H1 (cell line): ENCODE measurements at regions not wholly inside any gene's neighbourhood (a gene's known extent, or its start where the extent isn't known, plus 50 kb on each side); places are given as distances from the start of the nearest gene placed in this dataset.

Experiments used
- CTCF ChIA-PET: fragments of 300-600 bp; sonication (Branson Sonifier 250); formaldehyde crosslinking; loops from one replicate; lab custom pipeline; 2021; ENCODE audit not compliant: partially characterized antibody; lab: Charles Lee
- POLR2A ChIA-PET: fragments of 300-600 bp; sonication (Branson Sonifier 250); formaldehyde crosslinking; loops from one replicate; lab custom pipeline; 2021; ENCODE audit warnings: inconsistent platforms; ENCODE audit not compliant: partially characterized antibody; lab: Charles Lee
- DNase-seq, 2 experiments: peaks; one replicate each; pipeline versions ENCODE4 v3.0.0 to v3.0.0-alpha.2; 2010 to 2022; ENCODE audit warnings: low spot score in 2 of 2, low read depth in 1 of 2, mixed read lengths in 1 of 2
- FAIRE-seq: peaks from 2 replicates; lab custom pipeline; 2011; peaks lifted over from hg19 to GRCh38; lab: Jason Lieb, UNC
- H2AFZ ChIP-seq: 2 replicates; pipeline ENCODE4 v1.8.1; 2012; ENCODE audit warnings: low read length, inconsistent platforms
- H2AK5ac ChIP-seq: 2 replicates; pipeline ENCODE4 v1.6.1; 2013; ENCODE audit warnings: low read depth, low read length
- H2BK120ac ChIP-seq: replicated peaks from 2 replicates; pipeline ENCODE3; 2013; ENCODE audit warnings: low read depth, low read length, inconsistent platforms
- H2BK12ac ChIP-seq: 2 replicates; pipeline ENCODE4 v1.6.1; 2013; ENCODE audit warnings: low read depth, low read length
- H2BK15ac ChIP-seq: 2 replicates; pipeline ENCODE4 v1.6.1; 2013; ENCODE audit warnings: low read length
- H2BK20ac ChIP-seq: 2 replicates; pipeline ENCODE4 v1.6.1; 2013; ENCODE audit warnings: low read length
- H2BK5ac ChIP-seq: 2 replicates; pipeline ENCODE4 v1.6.1; 2013; ENCODE audit warnings: low read depth, low read length
- H3K14ac ChIP-seq: 2 replicates; pipeline ENCODE4 v1.6.1; 2013; ENCODE audit warnings: inconsistent platforms; ENCODE audit not compliant: insufficient read length
- H3K18ac ChIP-seq: 2 replicates; pipeline ENCODE4 v1.6.1; 2013; ENCODE audit warnings: low read length; ENCODE audit errors: extremely low read depth
- H3K23ac ChIP-seq: 2 replicates; pipeline ENCODE4 v1.6.1; 2013; ENCODE audit warnings: inconsistent platforms; ENCODE audit not compliant: insufficient read length
- H3K23me2 ChIP-seq: 2 replicates; pipeline ENCODE4 v1.6.1; 2013; ENCODE audit warnings: low read depth, low read length
- H3K27ac ChIP-seq: 2 replicates; pipeline ENCODE4 v1.6.1; 2011; ENCODE audit warnings: low read depth, low read length, inconsistent platforms
- H3K27me3 ChIP-seq, 4 experiments: replicated peaks in 1 of 4; 1 replicate in 1 of 4; 2 replicates in 3 of 4; pipeline versions ENCODE4 v1.6.1 to v1.8.1; 2011 to 2013; ENCODE audit warnings: low read length in 3 of 4, mild to moderate bottlenecking in 3 of 4, inconsistent platforms in 2 of 4, mixed read lengths in 2 of 4, moderate library complexity in 1 of 4; ENCODE audit not compliant: control insufficient read depth in 3 of 4, insufficient read depth in 3 of 4; ENCODE audit errors: extremely low read depth in 1 of 4
- H3K36me3 ChIP-seq, 4 experiments: 2 replicates each; pipeline versions ENCODE4 v1.6.1 to v1.8.1; 2011 to 2013; ENCODE audit warnings: mild to moderate bottlenecking in 4 of 4, low read length in 3 of 4, moderate library complexity in 2 of 4, control low read depth in 1 of 4, inconsistent platforms in 1 of 4; ENCODE audit not compliant: insufficient read depth in 4 of 4, control insufficient read depth in 2 of 4
- H3K4ac ChIP-seq: replicated peaks from 2 replicates; pipeline ENCODE3; 2013; ENCODE audit warnings: low read length, low read depth, mixed read lengths, inconsistent platforms; ENCODE audit not compliant: insufficient read length
- H3K4me1 ChIP-seq, 4 experiments: replicated peaks in 1 of 4; 1 replicate in 1 of 4; 2 replicates in 3 of 4; pipeline versions ENCODE4 v1.6.1 to v1.8.1; 2011 to 2013; ENCODE audit warnings: low read length in 3 of 4, inconsistent platforms in 2 of 4, mixed read lengths in 1 of 4; ENCODE audit not compliant: insufficient read depth in 4 of 4, control insufficient read depth in 3 of 4
- H3K4me2 ChIP-seq, 2 experiments: 2 replicates each; pipeline versions ENCODE4 v1.6.1 to v1.8.1; 2011 to 2013; ENCODE audit warnings: low read depth in 2 of 2, low read length in 2 of 2, control low read depth in 1 of 2, inconsistent platforms in 1 of 2, mild to moderate bottlenecking in 1 of 2; ENCODE audit not compliant: insufficient read depth in 1 of 2
- H3K4me3 ChIP-seq, 4 experiments: fragments of 200-600, 300-600 bp in 1 of 4; sonication (generic), shearing (Covaris generic), sonication (Bioruptor Twin) in 1 of 4; 2 replicates each; pipeline versions ENCODE4 v1.5.1 to v1.8.1; 2011 to 2016; ENCODE audit warnings: low read length in 4 of 4, low read depth in 3 of 4, control low read depth in 2 of 4, inconsistent platforms in 2 of 4, mild to moderate bottlenecking in 2 of 4, mixed read lengths in 1 of 4, moderate library complexity in 1 of 4; ENCODE audit not compliant: insufficient read depth in 2 of 4; ENCODE audit errors: extremely low read depth in 1 of 4
- H3K56ac ChIP-seq: replicated peaks from 2 replicates; pipeline ENCODE3; 2013; ENCODE audit warnings: low read depth, mild to moderate bottlenecking, mixed read lengths, low read length, inconsistent platforms; ENCODE audit not compliant: insufficient read length
- H3K79me1 ChIP-seq: 2 replicates; pipeline ENCODE4 v1.6.1; 2013; ENCODE audit warnings: low read depth, low read length, control low read depth
- H3K79me2 ChIP-seq, 2 experiments: 2 replicates each; pipeline versions ENCODE4 v1.6.1 to v1.8.1; 2012 to 2013; ENCODE audit warnings: low read length in 2 of 2, mild to moderate bottlenecking in 2 of 2, inconsistent platforms in 1 of 2; ENCODE audit not compliant: insufficient read depth in 2 of 2, control insufficient read depth in 1 of 2
- H3K9ac ChIP-seq, 4 experiments: replicated peaks in 1 of 4; 1 replicate in 1 of 4; 2 replicates in 3 of 4; pipeline versions ENCODE4 v1.6.1 to v1.8.1; 2011 to 2013; ENCODE audit warnings: low read depth in 3 of 4, low read length in 3 of 4, control low read depth in 2 of 4, mild to moderate bottlenecking in 2 of 4, moderate library complexity in 2 of 4, inconsistent platforms in 1 of 4; ENCODE audit errors: extremely low read depth in 1 of 4
- H3K9me3 ChIP-seq, 2 experiments: 2 replicates each; pipeline versions ENCODE4 v1.6.1 to v1.8.1; 2012 to 2013; ENCODE audit warnings: mild to moderate bottlenecking in 2 of 2, moderate library complexity in 2 of 2, control low read depth in 1 of 2, inconsistent platforms in 1 of 2, low read depth in 1 of 2, low read length in 1 of 2, mixed read lengths in 1 of 2; ENCODE audit not compliant: insufficient read depth in 2 of 2
- H4K20me1 ChIP-seq, 2 experiments: replicated peaks in 1 of 2; 2 replicates each; pipeline versions ENCODE3 to v1.8.1; 2011 to 2013; ENCODE audit warnings: inconsistent platforms in 2 of 2, low read length in 2 of 2, mild to moderate bottlenecking in 1 of 2; ENCODE audit not compliant: insufficient read depth in 2 of 2, control insufficient read depth in 1 of 2
- H4K5ac ChIP-seq: 2 replicates; pipeline ENCODE4 v1.6.1; 2013; ENCODE audit warnings: low read length, low read depth, mixed read lengths, inconsistent platforms; ENCODE audit not compliant: insufficient read length
- H4K8ac ChIP-seq: 2 replicates; pipeline ENCODE4 v1.8.0; 2013; ENCODE audit warnings: mild to moderate bottlenecking, moderate library complexity, low read length, inconsistent platforms; ENCODE audit not compliant: insufficient read depth; ENCODE audit errors: extremely low read depth
- H4K91ac ChIP-seq: replicated peaks from 2 replicates; pipeline ENCODE3; 2013; ENCODE audit warnings: low read length, mixed read lengths, inconsistent platforms; ENCODE audit not compliant: insufficient read length
- BRCA1 ChIP-seq: IDR thresholded peaks from 2 replicates; pipeline ENCODE4 v1.6.1; 2012; ENCODE audit warnings: low read depth, low read length, improper control_type of control experiment
- CBX8 ChIP-seq: fragments of 300-800, 300-1000 bp; sonication (generic); IDR thresholded peaks from 2 replicates; pipeline ENCODE4 v1.7.1; 2016; ENCODE audit warnings: low read depth, low read length, borderline replicate concordance
- CHD1 ChIP-seq: IDR thresholded peaks from 2 replicates; pipeline ENCODE4 v1.6.1; 2012; ENCODE audit warnings: low read depth, low read length, improper control_type of control experiment
- EGR1 ChIP-seq: IDR thresholded peaks from 2 replicates; pipeline ENCODE4 v1.6.1; 2011; ENCODE audit warnings: low read depth, low read length, borderline replicate concordance
- GTF2F1 ChIP-seq: IDR thresholded peaks from 2 replicates; pipeline ENCODE4 v1.6.1; 2012; ENCODE audit warnings: low read depth, low read length, improper control_type of control experiment, borderline replicate concordance
- HDAC2 ChIP-seq, 2 experiments: fragments of 300-600 bp in 1 of 2; sonication (generic) in 1 of 2; IDR thresholded peaks; 2 replicates each; pipeline ENCODE4 v1.6.1; 2011 to 2012; ENCODE audit warnings: low read depth in 2 of 2, low read length in 2 of 2, mild to moderate bottlenecking in 2 of 2, moderate library complexity in 2 of 2, borderline replicate concordance in 1 of 2, inconsistent platforms in 1 of 2
- KDM5A ChIP-seq: fragments of 200-600 bp; IDR thresholded peaks from 2 replicates; pipeline ENCODE4 v1.7.1; 2012; ENCODE audit warnings: mild to moderate bottlenecking, low read length, inconsistent platforms, mixed read lengths
- NRF1 ChIP-seq: IDR thresholded peaks from 2 replicates; pipeline ENCODE4 v1.6.1; 2011; ENCODE audit warnings: mild to moderate bottlenecking, low read depth, low read length, improper control_type of control experiment
- RAD21 ChIP-seq, 2 experiments: IDR thresholded peaks in 1 of 2; conservative IDR thresholded peaks in 1 of 2; 2 replicates each; pipeline ENCODE4 v1.6.1; 2011; ENCODE audit warnings: low read depth in 2 of 2, low read length in 2 of 2, improper control_type of control experiment in 1 of 2, inconsistent platforms in 1 of 2, mild to moderate bottlenecking in 1 of 2, moderate library complexity in 1 of 2
- RBBP5 ChIP-seq: IDR thresholded peaks from 2 replicates; pipeline ENCODE4 v1.7.1; 2012; ENCODE audit warnings: low read depth, mild to moderate bottlenecking, inconsistent platforms, low read length, moderate library complexity, borderline replicate concordance
- SP4 ChIP-seq: IDR thresholded peaks from 2 replicates; pipeline ENCODE4 v1.6.1; 2012; ENCODE audit warnings: low read length, inconsistent platforms
- SRF ChIP-seq: IDR thresholded peaks from 2 replicates; pipeline ENCODE4 v1.6.1; 2011; ENCODE audit warnings: mild to moderate bottlenecking, low read depth, low read length, moderate library complexity
- WGBS, 2 experiments: shearing (Covaris generic) in 1 of 2; methylation state at CpG; one replicate each; pipeline versions ENCODE4 v1.1.6 to v1.1.7; 2013 to 2015; ENCODE audit warnings: low lambda C conversion rate in 2 of 2, mixed read lengths in 2 of 2, inconsistent platforms in 1 of 2, low coverage in 1 of 2, missing lambda C conversion rate in 1 of 2; ENCODE audit not compliant: insufficient replicate concordance in 2 of 2, insufficient coverage in 1 of 2, insufficient read length in 1 of 2; ENCODE audit errors: extremely low coverage in 1 of 2, missing lambda C conversion rate in 1 of 2; 5-methylcytosine and 5-hydroxymethylcytosine counted together
- TF ChIP-seq, protein P1 (sequence below): IDR thresholded peaks from 2 replicates; pipeline ENCODE4 v1.6.1; 2011; ENCODE audit warnings: low read depth, mild to moderate bottlenecking, low read length; ENCODE audit not compliant: insufficient read depth
- TF ChIP-seq, protein P2 (sequence below): IDR thresholded peaks from 2 replicates; pipeline ENCODE4 v1.6.1; 2012; ENCODE audit warnings: inconsistent platforms

DNA sequence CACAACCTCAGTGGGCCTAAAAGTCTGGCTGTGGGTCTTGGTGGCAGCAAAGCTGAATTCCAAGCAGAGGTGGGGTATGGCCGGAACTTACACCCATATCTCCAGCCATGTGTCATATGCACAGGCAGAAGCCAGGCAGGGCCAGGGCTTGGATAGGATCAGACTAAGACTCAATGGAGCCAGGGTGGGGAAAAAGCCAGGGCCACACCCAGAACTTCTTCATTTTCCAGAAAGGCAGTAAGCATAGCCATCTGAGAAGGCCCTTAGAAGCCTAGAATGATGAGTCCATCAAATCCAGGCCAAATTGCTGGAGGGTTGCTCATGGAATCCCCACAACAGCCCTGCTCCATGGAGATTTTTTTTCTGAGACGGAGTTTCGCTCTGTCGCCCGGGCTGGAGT lies 116.2 kb upstream of the SRSF6 start:
- no peak overlapping the region for H3K9ac ChIP-seq
- no peaks in the 10 kb centered on the region for H3K79me2 ChIP-seq
- no peak for FAIRE-seq
- H3K79me1 ChIP-seq, result no peaks in the 10 kb centered on the region
- no peaks in the 10 kb centered on the region for H3K23me2 ChIP-seq
- H3K27ac ChIP-seq, result no peak overlapping the region
- H3K18ac ChIP-seq, result no peak overlapping the region
- TF ChIP-seq, protein P1, sequence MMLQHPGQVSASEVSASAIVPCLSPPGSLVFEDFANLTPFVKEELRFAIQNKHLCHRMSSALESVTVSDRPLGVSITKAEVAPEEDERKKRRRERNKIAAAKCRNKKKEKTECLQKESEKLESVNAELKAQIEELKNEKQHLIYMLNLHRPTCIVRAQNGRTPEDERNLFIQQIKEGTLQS, result no peak
- TF ChIP-seq RBBP5 (no peak), CBX8 (no peak), GTF2F1 (no peak), HDAC2 (IDR thresholded peaks at IDR 0.05; ENCODE audit: borderline replicate concordance in 1 of 2, low read depth in 2 of 2, low read length in 2 of 2) (no peak), SRF (no peak), NRF1 (no peak), SP4 (no peak), RAD21 (IDR thresholded peaks at IDR 0.05 in 1 of 2, conservative IDR thresholded peaks at IDR 0.05 in 1 of 2; ENCODE audit: low read depth in 2 of 2, low read length in 2 of 2) (no peak), CHD1 (no peak), BRCA1 (no peak), KDM5A (no peak), EGR1 (no peak)
- TF ChIP-seq, protein P2, sequence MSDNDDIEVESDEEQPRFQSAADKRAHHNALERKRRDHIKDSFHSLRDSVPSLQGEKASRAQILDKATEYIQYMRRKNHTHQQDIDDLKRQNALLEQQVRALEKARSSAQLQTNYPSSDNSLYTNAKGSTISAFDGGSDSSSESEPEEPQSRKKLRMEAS, result no peak
- TF ChIP-seq, all 59 proteins: peak for 0
- ChIA-PET POLR2A (no interaction called here), CTCF (interaction anchor here (0.6 to 1.4 kb wide), 2 partner anchors 67 to 791 kb away, joined by 3 read pairs; no protein-coding TSS in a partner anchor)
- no peak overlapping the region for H3K4ac ChIP-seq
- H2AK5ac ChIP-seq, result no peak overlapping the region
- H3K4me2 ChIP-seq, result no peak overlapping the region
- peaks cover 20 to 29% of the 10 kb centered on the region in 2 experiments; a peak in 3 of 4 replicates for H3K9me3 ChIP-seq
- H3K14ac ChIP-seq, result no peak overlapping the region
- H2BK20ac ChIP-seq, result no peak overlapping the region
- 91% methylated on average over 5 of the region's 5 CpGs; no CpG with 5 or more reads in 1 of the 2 experiments for WGBS, 2 experiments
- H2BK5ac ChIP-seq, result no peak overlapping the region
- no peaks in the 10 kb centered on the region; a peak in 2 of 7 replicates for H3K27me3 ChIP-seq
- H4K91ac ChIP-seq, result no peak overlapping the region
- no peak overlapping the region for H2AFZ ChIP-seq
- no peak overlapping the region for H3K23ac ChIP-seq
- no peak overlapping the region for H3K4me3 ChIP-seq
- no peak overlapping the region for H4K8ac ChIP-seq
- H2BK15ac ChIP-seq, result no peak overlapping the region
- H2BK120ac ChIP-seq, result no peak overlapping the region
- no peak overlapping the region for H2BK12ac ChIP-seq
- no peaks in the 10 kb centered on the region for H3K36me3 ChIP-seq
- H4K5ac ChIP-seq, result no peak overlapping the region
- DNase-seq, result no peak
- H4K20me1 ChIP-seq, result no peaks in the 10 kb centered on the region
- H3K56ac ChIP-seq, result no peak overlapping the region
- no peaks in the 10 kb centered on the region for H3K4me1 ChIP-seq
